HEK293 (cell line): ENCODE measurements at regions not wholly inside any gene's neighbourhood (a gene's known extent, or its start where the extent isn't known, plus 50 kb on each side); places are given as distances from the start of the nearest gene placed in this dataset.

Experiments used
- CTCF ChIA-PET: fragments of 350-600 bp; formaldehyde crosslinking; extraction: SDS; loops from one replicate; lab custom pipeline; 2021; ENCODE audit warnings: antibody characterized with exemption; lab: Yijun Ruan, JAX
- POLR2A ChIA-PET: fragments of 300-600 bp; formaldehyde crosslinking; extraction: SDS; loops from one replicate; lab custom pipeline; 2020; ENCODE audit warnings: antibody characterized with exemption, inconsistent platforms; lab: Yijun Ruan, JAX
- H3K27ac ChIP-seq: fragments of 200-500 bp; sonication (Bioruptor generic); 2 replicates; pipeline ENCODE4 v1.5.1; 2014; ENCODE audit warnings: low read depth, low read length, control low read depth, inconsistent platforms; ENCODE audit errors: extremely low read depth
- H3K36me3 ChIP-seq, 2 experiments: fragments of 200-500 bp in 1 of 2; sonication (Bioruptor generic) in 1 of 2; 1 replicate in 1 of 2; 2 replicates in 1 of 2; pipeline ENCODE4 v1.5.1; 2014 to 2017; ENCODE audit warnings: inconsistent platforms in 2 of 2, low read length in 2 of 2; ENCODE audit not compliant: control insufficient read depth in 2 of 2, insufficient read depth in 1 of 2
- H3K4me1 ChIP-seq: fragments of 200-500 bp; sonication (Bioruptor generic); 2 replicates; pipeline ENCODE4 v1.5.1; 2014; ENCODE audit warnings: mild to moderate bottlenecking, low read length, inconsistent platforms; ENCODE audit not compliant: control insufficient read depth, insufficient read depth
- H3K4me3 ChIP-seq: 2 replicates; pipeline ENCODE4 v1.5.1; 2011; ENCODE audit warnings: low read depth, mild to moderate bottlenecking, control low read depth, low read length, moderate library complexity
- H3K9me3 ChIP-seq: fragments of 200-500 bp; sonication (Bioruptor generic); 2 replicates; pipeline ENCODE4 v1.5.1; 2014; ENCODE audit warnings: low read depth, low read length, inconsistent platforms; ENCODE audit not compliant: control insufficient read depth, insufficient read depth
- WT1 ChIP-seq: fragments of 450-650 bp; formaldehyde crosslinking; IDR thresholded peaks from 2 replicates; pipeline ENCODE4 v1.5.1; 2016; ENCODE audit warnings: missing biosample characterization, missing genetic modification characterization
- ZEB2 ChIP-seq: fragments of 450-650 bp; formaldehyde crosslinking; IDR thresholded peaks from 2 replicates; pipeline ENCODE4 v1.5.1; 2016; ENCODE audit warnings: missing biosample characterization, missing genetic modification characterization
- ZNF112 ChIP-seq: fragments of 450-650 bp; formaldehyde crosslinking; IDR thresholded peaks from 2 replicates; pipeline ENCODE4 v1.5.0; 2017; ENCODE audit warnings: missing biosample characterization, missing genetic modification characterization
- ZNF132 ChIP-seq: fragments of 450-650 bp; formaldehyde crosslinking; IDR thresholded peaks from 2 replicates; pipeline ENCODE4 v1.5.1; 2017; ENCODE audit warnings: missing biosample characterization, missing genetic modification characterization, borderline replicate concordance
- ZNF274 ChIP-seq, 2 experiments: fragments of 200-500 bp in 1 of 2; fragments of 450-650 bp in 1 of 2; sonication (Bioruptor generic) in 1 of 2; formaldehyde crosslinking in 1 of 2; IDR thresholded peaks; 2 replicates each; pipeline versions ENCODE4 v1.5.1 to v1.6.1; 2014 to 2016; ENCODE audit warnings: borderline replicate concordance in 1 of 2, inconsistent platforms in 1 of 2, low read length in 1 of 2, missing biosample characterization in 1 of 2, missing genetic modification characterization in 1 of 2
- ZNF292 ChIP-seq: fragments of 450-650 bp; formaldehyde crosslinking; IDR thresholded peaks from 2 replicates; pipeline ENCODE4 v1.5.1; 2016; ENCODE audit warnings: low read depth, missing biosample characterization, missing genetic modification characterization, borderline replicate concordance
- ZNF660 ChIP-seq: fragments of 450-650 bp; IDR thresholded peaks from 2 replicates; pipeline ENCODE4 v1.5.1; 2018; ENCODE audit warnings: missing biosample characterization, mild to moderate bottlenecking, missing genetic modification characterization
- ZNF707 ChIP-seq: fragments of 450-650 bp; formaldehyde crosslinking; IDR thresholded peaks from 2 replicates; pipeline ENCODE4 v1.5.1; 2016; ENCODE audit warnings: missing biosample characterization, missing genetic modification characterization
- ZNF768 ChIP-seq: fragments of 450-650 bp; formaldehyde crosslinking; IDR thresholded peaks from 2 replicates; pipeline ENCODE4 v1.5.1; 2018; ENCODE audit warnings: missing biosample characterization, mild to moderate bottlenecking, missing genetic modification characterization
- ZNF785 ChIP-seq: fragments of 450-650 bp; formaldehyde crosslinking; IDR thresholded peaks from 2 replicates; pipeline ENCODE4 v1.5.1; 2016; ENCODE audit warnings: missing biosample characterization, missing genetic modification characterization
- TF ChIP-seq, protein P1 (sequence below): fragments of 450-650 bp; formaldehyde crosslinking; IDR thresholded peaks from 2 replicates; pipeline ENCODE4 v1.5.1; 2016; ENCODE audit warnings: missing biosample characterization, missing genetic modification characterization
- TF ChIP-seq, protein P2 (sequence below): fragments of 450-650 bp; formaldehyde crosslinking; conservative IDR thresholded peaks from 2 replicates; pipeline ENCODE4 v1.5.1; 2016; ENCODE audit warnings: low read depth, missing biosample characterization, missing genetic modification characterization
- TF ChIP-seq, protein P3 (sequence below): fragments of 450-650 bp; formaldehyde crosslinking; IDR thresholded peaks from 2 replicates; pipeline ENCODE4 v1.5.1; 2016; ENCODE audit warnings: missing biosample characterization, missing genetic modification characterization
- TF ChIP-seq, protein P4 (sequence below): fragments of 450-650 bp; formaldehyde crosslinking; IDR thresholded peaks from 2 replicates; pipeline ENCODE4 v1.5.1; 2016; ENCODE audit warnings: missing biosample characterization, missing genetic modification characterization

DNA sequence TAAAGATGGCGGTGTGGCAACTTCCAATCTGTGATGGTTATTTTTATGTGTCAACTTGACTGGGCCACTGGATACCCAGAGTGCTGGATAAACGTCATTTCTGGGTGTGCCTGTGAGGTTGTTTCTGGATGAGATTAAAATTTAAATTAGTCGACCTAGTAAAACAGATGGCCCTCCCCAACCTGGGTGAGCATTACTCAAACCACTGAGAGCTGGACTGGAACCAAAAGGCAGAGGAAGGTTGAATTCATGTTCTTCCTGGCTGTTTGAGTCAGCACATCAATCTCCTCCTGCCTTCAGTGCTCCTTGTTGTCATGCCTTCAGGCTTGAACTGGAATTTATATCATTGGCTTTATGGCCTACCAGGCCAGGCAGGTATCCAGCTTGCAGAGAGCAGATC lies 190.8 kb upstream of the RGPD4 start (continued):
- no peak for TF ChIP-seq ZNF274 (IDR thresholded peaks at IDR 0.05; ENCODE audit: low read length)
- no peak for TF ChIP-seq ZNF274 (tag by site-specific recombination; IDR thresholded peaks at IDR 0.05; ENCODE audit: borderline replicate concordance)
- TF ChIP-seq, protein P1, sequence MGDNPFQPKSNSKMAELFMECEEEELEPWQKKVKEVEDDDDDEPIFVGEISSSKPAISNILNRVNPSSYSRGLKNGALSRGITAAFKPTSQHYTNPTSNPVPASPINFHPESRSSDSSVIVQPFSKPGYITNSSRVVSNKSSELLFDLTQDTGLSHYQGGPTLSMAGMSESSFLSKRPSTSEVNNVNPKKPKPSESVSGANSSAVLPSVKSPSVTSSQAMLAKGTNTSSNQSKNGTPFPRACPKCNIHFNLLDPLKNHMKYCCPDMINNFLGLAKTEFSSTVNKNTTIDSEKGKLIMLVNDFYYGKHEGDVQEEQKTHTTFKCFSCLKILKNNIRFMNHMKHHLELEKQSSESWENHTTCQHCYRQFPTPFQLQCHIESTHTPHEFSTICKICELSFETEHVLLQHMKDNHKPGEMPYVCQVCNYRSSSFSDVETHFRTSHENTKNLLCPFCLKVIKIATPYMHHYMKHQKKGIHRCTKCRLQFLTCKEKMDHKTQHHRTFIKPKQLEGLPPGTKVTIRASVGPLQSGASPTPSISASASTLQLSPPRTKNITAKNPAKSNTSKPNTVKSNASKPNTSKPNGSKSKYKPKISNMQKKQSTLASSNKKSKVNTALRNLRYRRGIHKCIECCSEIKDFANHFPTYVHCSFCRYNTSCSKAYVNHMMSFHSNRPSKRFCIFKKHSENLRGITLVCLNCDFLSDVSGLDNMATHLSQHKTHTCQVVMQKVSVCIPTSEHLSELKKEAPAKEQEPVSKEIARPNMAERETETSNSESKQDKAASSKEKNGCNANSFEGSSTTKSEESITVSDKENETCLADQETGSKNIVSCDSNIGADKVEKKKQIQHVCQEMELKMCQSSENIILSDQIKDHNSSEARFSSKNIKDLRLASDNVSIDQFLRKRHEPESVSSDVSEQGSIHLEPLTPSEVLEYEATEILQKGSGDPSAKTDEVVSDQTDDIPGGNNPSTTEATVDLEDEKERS (tag by site-specific recombination) = no peak
- TF ChIP-seq ZNF112 (tag by site-specific recombination) = no peak
- TF ChIP-seq ZNF707 (tag by site-specific recombination) = no peak
- no peak for TF ChIP-seq ZNF768 (tag by site-specific recombination)
- TF ChIP-seq, protein P2, sequence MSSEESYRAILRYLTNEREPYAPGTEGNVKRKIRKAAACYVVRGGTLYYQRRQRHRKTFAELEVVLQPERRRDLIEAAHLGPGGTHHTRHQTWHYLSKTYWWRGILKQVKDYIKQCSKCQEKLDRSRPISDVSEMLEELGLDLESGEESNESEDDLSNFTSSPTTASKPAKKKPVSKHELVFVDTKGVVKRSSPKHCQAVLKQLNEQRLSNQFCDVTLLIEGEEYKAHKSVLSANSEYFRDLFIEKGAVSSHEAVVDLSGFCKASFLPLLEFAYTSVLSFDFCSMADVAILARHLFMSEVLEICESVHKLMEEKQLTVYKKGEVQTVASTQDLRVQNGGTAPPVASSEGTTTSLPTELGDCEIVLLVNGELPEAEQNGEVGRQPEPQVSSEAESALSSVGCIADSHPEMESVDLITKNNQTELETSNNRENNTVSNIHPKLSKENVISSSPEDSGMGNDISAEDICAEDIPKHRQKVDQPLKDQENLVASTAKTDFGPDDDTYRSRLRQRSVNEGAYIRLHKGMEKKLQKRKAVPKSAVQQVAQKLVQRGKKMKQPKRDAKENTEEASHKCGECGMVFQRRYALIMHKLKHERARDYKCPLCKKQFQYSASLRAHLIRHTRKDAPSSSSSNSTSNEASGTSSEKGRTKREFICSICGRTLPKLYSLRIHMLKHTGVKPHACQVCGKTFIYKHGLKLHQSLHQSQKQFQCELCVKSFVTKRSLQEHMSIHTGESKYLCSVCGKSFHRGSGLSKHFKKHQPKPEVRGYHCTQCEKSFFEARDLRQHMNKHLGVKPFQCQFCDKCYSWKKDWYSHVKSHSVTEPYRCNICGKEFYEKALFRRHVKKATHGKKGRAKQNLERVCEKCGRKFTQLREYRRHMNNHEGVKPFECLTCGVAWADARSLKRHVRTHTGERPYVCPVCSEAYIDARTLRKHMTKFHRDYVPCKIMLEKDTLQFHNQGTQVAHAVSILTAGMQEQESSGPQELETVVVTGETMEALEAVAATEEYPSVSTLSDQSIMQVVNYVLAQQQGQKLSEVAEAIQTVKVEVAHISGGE (tag by site-specific recombination) = no peak

DNA sequence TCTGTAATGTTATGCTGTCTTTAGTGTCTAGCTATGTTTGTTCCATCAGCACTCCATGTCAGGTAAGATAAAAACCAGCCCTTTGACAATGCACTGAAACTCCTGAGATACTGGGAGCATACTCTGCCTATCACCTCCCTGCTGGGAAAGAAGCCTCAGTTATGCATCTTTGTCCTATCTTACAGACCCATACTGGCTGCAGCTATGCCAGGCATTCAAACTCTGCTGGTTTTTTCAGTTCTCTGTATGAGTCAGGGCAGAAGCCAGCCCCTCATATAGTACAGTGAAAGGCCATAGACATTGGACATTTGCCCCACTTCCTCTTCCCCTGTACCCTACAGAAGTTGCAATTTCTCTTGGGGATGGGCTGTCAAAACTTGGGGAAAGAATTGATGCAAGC lies 181.1 kb upstream of the RGPD4 start:
- POLR2A ChIA-PET = no interaction called here
- no peaks in the 10 kb centered on the region for H3K36me3 ChIP-seq
- no peak for TF ChIP-seq ZNF660 (tag by site-specific recombination)
- no peak for TF ChIP-seq WT1 (tag by site-specific recombination)
- TF ChIP-seq ZEB2 (tag by site-specific recombination) = no peak
- no peak for TF ChIP-seq ZNF132
- TF ChIP-seq, protein P3, sequence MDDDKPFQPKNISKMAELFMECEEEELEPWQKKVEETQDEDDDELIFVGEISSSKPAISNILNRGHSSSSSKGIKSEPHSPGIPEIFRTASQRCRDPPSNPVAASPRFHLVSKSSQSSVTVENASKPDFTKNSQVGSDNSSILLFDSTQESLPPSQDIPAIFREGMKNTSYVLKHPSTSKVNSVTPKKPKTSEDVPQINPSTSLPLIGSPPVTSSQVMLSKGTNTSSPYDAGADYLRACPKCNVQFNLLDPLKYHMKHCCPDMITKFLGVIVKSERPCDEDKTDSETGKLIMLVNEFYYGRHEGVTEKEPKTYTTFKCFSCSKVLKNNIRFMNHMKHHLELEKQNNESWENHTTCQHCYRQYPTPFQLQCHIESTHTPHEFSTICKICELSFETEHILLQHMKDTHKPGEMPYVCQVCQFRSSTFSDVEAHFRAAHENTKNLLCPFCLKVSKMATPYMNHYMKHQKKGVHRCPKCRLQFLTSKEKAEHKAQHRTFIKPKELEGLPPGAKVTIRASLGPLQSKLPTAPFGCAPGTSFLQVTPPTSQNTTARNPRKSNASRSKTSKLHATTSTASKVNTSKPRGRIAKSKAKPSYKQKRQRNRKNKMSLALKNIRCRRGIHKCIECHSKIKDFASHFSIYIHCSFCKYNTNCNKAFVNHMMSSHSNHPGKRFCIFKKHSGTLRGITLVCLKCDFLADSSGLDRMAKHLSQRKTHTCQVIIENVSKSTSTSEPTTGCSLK (tag by site-specific recombination) = no peak
- H3K9me3 ChIP-seq = no peaks in the 10 kb centered on the region
- CTCF ChIA-PET = no interaction called here
- H3K4me1 ChIP-seq = no peaks in the 10 kb centered on the region
- H3K4me3 ChIP-seq = no peak overlapping the region
- H3K27ac ChIP-seq = no peak overlapping the region

DNA sequence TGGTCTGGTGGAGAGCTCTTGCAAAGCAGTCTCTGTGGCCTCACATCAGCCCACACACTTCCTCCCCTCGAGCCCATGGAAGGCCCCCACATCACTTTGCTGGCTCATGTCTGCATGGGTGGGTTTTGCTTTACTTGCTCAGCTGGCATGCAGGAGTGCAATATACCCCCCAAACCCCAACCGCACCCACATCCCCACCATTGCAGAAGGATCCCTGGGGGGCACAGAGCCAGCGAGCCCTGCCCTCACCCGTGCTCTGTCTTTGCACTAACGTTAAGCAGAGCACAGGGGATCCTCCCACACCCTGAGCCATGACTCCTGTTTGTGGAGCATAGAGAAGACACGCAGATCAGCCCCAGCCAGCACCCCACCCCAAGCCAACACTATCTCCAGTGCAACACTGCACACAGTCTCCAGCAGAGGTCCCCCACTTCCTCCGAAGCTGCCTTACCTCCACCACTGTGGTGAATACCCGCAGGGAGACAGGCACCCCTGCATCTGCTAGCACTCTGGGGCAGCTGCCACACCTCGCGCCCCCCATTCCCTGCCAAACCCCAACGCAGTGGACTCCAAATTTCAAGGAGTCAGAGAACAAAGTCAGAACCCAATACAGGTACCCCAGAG lies 177.8 kb upstream of the RGPD4 start:
- Histone ChIP-seq H3K36me3 (no peaks in the 10 kb centered on the region), H3K4me3 (no peak overlapping the region), H3K4me1 (no peaks in the 10 kb centered on the region), H3K9me3 (no peaks in the 10 kb centered on the region), H3K27ac (no peak overlapping the region)
- CTCF ChIA-PET = interaction anchor here (0.6 to 0.8 kb wide), 4 partner anchors 78 to 457 kb away, joined by 3 to 5 read pairs (median 4); no protein-coding TSS in a partner anchor
- POLR2A ChIA-PET = no interaction called here
- no peak for TF ChIP-seq ZNF292 (tag by site-specific recombination)
- TF ChIP-seq, protein P4, sequence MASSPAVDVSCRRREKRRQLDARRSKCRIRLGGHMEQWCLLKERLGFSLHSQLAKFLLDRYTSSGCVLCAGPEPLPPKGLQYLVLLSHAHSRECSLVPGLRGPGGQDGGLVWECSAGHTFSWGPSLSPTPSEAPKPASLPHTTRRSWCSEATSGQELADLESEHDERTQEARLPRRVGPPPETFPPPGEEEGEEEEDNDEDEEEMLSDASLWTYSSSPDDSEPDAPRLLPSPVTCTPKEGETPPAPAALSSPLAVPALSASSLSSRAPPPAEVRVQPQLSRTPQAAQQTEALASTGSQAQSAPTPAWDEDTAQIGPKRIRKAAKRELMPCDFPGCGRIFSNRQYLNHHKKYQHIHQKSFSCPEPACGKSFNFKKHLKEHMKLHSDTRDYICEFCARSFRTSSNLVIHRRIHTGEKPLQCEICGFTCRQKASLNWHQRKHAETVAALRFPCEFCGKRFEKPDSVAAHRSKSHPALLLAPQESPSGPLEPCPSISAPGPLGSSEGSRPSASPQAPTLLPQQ (tag by site-specific recombination) = no peak
- no peak for TF ChIP-seq ZNF785 (tag by site-specific recombination)
